ENCODE measurements at regions not wholly inside any gene's neighbourhood (a gene's known extent, or its start where the extent isn't known, plus 50 kb on each side); places are given as distances from the start of the nearest gene placed in this dataset.
"Not testable (repeated sequence)": the region's sequence is repeated elsewhere in the genome, so short reads cannot be mapped to it uniquely, and the experiment has no call there.

GRCh38 chr1:147103416-147104155 is 68.7 kb downstream of the PRKAB2 start:
- H3K4me3 Mint-ChIP-seq; H3K27ac Mint-ChIP-seq; H3K9me3 Mint-ChIP-seq; DNase-seq; H3K27ac ChIP-seq (ENCODE audit: low read depth, low read length); H3K27me3 ChIP-seq (ENCODE audit: control insufficient read depth, insufficient read depth, low read length, poor library complexity, severe bottlenecking); H3K36me3 Mint-ChIP-seq (ENCODE audit: low read depth); H3K9ac ChIP-seq (ENCODE audit: extremely low read depth, low read length, poor library complexity, severe bottlenecking); H3K27me3 Mint-ChIP-seq (ENCODE audit: insufficient read depth); H3K9me3 ChIP-seq (ENCODE audit: control insufficient read depth, low read length); H3K36me3 ChIP-seq (ENCODE audit: control insufficient read depth, insufficient read depth, low read length); H3K4me3 ChIP-seq (ENCODE audit: low read length): not testable (repeated sequence)
- H3K4me1 ChIP-seq (ENCODE audit: control insufficient read depth, insufficient read depth, low read length): peaks cover 26% of the 10 kb centered on the region
- 84 to 93% methylated on average over 4 to 5 of the region's 5 CpGs for WGBS, 2 experiments (ENCODE audit: insufficient coverage in 1 of 2, insufficient read length in 1 of 2)
- H3K4me1 Mint-ChIP-seq: peaks cover 54% of the 10 kb centered on the region

GRCh38 chr1:147099192-147099591 is 73.1 kb downstream of the PRKAB2 start:
- 89% methylated on average over 5 to 6 of the region's 6 CpGs for WGBS, 2 experiments (ENCODE audit: insufficient coverage in 1 of 2, insufficient read length in 1 of 2)
- Mint-ChIP-seq H3K4me1 (peaks cover 29% of the 10 kb centered on the region), H3K9me3 (peaks cover 9% of the 10 kb centered on the region), H3K27ac (no peak overlapping the region), H3K36me3 (ENCODE audit: low read depth) (no peaks in the 10 kb centered on the region), H3K27me3 (ENCODE audit: insufficient read depth) (peaks cover 3% of the 10 kb centered on the region), H3K4me3 (no peak overlapping the region)
- Histone ChIP-seq H3K9ac (ENCODE audit: extremely low read depth, low read length, poor library complexity, severe bottlenecking) (no peak overlapping the region), H3K36me3 (ENCODE audit: control insufficient read depth, insufficient read depth, low read length) (no peaks in the 10 kb centered on the region), H3K27ac (ENCODE audit: low read depth, low read length) (no peak overlapping the region), H3K9me3 (ENCODE audit: control insufficient read depth, low read length) (peaks cover 18% of the 10 kb centered on the region), H3K27me3 (ENCODE audit: control insufficient read depth, insufficient read depth, low read length, poor library complexity, severe bottlenecking) (no peaks in the 10 kb centered on the region), H3K4me3 (ENCODE audit: low read length) (no peak overlapping the region), H3K4me1 (ENCODE audit: control insufficient read depth, insufficient read depth, low read length) (peaks cover 4% of the 10 kb centered on the region)
- no peak for DNase-seq
- TF ChIP-seq, protein P1, sequence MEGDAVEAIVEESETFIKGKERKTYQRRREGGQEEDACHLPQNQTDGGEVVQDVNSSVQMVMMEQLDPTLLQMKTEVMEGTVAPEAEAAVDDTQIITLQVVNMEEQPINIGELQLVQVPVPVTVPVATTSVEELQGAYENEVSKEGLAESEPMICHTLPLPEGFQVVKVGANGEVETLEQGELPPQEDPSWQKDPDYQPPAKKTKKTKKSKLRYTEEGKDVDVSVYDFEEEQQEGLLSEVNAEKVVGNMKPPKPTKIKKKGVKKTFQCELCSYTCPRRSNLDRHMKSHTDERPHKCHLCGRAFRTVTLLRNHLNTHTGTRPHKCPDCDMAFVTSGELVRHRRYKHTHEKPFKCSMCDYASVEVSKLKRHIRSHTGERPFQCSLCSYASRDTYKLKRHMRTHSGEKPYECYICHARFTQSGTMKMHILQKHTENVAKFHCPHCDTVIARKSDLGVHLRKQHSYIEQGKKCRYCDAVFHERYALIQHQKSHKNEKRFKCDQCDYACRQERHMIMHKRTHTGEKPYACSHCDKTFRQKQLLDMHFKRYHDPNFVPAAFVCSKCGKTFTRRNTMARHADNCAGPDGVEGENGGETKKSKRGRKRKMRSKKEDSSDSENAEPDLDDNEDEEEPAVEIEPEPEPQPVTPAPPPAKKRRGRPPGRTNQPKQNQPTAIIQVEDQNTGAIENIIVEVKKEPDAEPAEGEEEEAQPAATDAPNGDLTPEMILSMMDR (conservative IDR thresholded peaks at IDR 0.05): no peak

- H3K27ac ChIP-seq (ENCODE audit: low read depth, low read length); H3K4me3 Mint-ChIP-seq; H3K36me3 ChIP-seq (ENCODE audit: control insufficient read depth, insufficient read depth, low read length); H3K27me3 ChIP-seq (ENCODE audit: control insufficient read depth, insufficient read depth, low read length, poor library complexity, severe bottlenecking); H3K9ac ChIP-seq (ENCODE audit: extremely low read depth, low read length, poor library complexity, severe bottlenecking); H3K4me3 ChIP-seq (ENCODE audit: low read length); H3K4me1 ChIP-seq (ENCODE audit: control insufficient read depth, insufficient read depth, low read length); H3K27ac Mint-ChIP-seq; H3K9me3 Mint-ChIP-seq; H3K36me3 Mint-ChIP-seq (ENCODE audit: low read depth); H3K27me3 Mint-ChIP-seq (ENCODE audit: insufficient read depth): not testable (repeated sequence)
- 74 to 100% methylated on average over 2 to 9 of the region's 11 CpGs for WGBS, 2 experiments (ENCODE audit: insufficient coverage in 1 of 2, insufficient read length in 1 of 2)
- DNase-seq: peak; percentile 85
- H3K4me1 Mint-ChIP-seq: peaks cover 25% of the 10 kb centered on the region
- TF ChIP-seq, protein P1 (conservative IDR thresholded peaks at IDR 0.05): peak; percentile 72
- peaks cover 18% of the 10 kb centered on the region for H3K9me3 ChIP-seq (ENCODE audit: control insufficient read depth, low read length)
Measured at GRCh38 chr1:147098338-147098973, 73.8 kb downstream of the PRKAB2 start.

Data from endodermal cell (in vitro differentiated cells).